Glomerular visceral epithelial cell (primary cell): ENCODE measurements at regions not wholly inside any gene's neighbourhood (a gene's known extent, or its start where the extent isn't known, plus 50 kb on each side); places are given as distances from the start of the nearest gene placed in this dataset.

Experiments used
- DNase-seq: peaks from one replicate; pipeline ENCODE4 v3.0.0-alpha.2; 2016; ENCODE audit errors: extremely low spot score

DNA sequence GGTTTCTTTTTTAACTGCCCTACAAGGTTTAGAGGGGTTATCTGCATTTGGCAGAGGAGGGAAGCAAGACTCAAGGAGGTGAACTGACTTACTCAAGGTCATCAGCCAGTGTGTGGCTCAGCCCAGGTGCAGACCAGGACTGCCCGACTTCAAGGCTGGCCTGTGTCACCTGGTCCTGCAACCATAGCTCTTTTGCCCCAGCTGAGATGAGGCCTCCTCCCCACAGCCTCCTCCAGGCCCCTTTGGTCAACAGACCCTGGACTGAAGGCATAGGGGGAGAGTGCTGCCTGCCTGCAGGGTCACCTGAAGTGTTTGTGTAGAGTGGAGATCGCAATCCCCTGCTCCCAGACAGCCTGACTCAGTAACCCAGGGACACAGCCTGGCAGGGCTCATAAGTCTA lies 168.5 kb upstream of the GLI2 start:
- no peak for DNase-seq

- no peak for DNase-seq
These were observed 167.3 kb upstream of the GLI2 start for GRCh38 chr2:120568089-120568974.

- no peak for DNase-seq
These were observed 166.7 kb upstream of the GLI2 start for GRCh38 chr2:120568975-120569268.

DNA sequence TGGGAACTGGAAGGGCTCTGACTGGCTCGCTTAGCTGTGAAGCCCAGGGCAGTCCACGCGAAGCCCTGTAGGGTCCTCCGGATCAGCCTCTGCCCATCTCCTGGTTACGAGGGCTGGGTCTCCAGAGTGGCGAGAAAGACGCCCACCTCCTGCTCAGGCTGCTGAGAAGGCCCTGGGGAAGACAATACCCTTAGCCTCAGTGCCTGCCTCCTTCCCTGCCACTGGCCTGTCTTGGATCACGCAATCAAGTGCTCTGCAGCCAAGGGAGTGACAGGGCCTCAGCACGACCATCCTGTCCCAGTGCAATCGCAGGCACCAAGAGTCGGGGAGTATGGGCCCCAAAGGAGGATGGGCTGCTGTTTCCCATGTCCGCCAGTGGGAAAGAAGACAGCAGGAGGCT lies 165.7 kb upstream of the GLI2 start:
- DNase-seq, result no peak

- DNase-seq, result no peak
These were observed 165.1 kb upstream of the GLI2 start for GRCh38 chr2:120570546-120570945.

DNA sequence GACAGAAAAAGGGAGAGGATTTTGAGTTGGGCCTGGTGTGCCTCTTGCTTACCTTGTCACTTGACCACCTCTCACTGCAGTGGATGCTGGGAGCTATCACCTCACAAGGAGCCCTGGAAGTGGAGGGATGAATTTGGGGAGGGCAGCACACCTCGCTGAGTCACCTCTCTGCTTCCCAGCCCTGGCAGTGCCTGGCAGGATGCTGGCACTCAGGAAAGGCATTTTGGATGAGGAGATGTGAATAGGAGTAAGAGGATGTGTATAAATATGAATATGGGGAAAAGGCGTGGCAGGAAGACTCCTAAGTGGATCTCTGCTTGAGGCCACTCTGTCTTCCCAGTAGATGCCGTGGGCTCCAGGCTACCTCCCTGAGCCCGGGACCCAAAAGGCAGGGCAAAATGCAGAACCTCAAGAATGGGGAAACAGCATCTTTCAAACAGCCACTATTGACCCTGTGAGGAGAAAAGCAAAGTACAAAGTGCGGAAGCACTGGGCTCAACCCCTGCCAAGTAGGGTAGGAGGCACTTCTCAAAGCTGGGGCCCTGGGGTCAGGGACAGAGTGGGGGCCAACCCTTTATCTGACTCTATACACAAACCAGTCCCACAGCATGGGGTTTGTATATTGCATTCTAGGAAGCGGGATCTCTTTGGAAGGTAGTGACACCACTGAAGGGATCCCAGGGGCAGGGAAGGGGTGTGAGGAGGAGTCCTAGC lies 164.5 kb upstream of the GLI2 start:
- DNase-seq, result no peak

- DNase-seq, result no peak
These were observed 163.4 kb upstream of the GLI2 start for GRCh38 chr2:120572226-120572625.

DNA sequence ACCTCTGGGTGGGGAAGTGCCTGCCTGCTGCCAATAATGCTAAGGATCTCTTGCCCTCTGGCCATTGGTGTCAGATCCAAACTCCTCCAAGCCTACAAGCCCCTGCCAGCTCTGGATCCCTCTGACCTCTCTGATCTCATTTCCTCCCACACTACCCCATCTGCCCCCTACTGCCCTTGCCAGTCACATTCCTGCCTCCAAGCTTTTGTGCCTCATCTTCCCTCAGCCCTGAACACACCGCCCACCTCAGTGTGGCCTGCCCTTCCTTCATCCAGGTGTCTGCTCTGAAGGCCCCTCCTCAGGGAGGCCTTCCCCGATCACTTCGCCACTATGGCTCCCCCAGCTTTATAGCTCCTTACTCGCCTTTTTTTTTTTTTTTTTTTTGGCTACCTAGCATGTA lies 161.0 kb upstream of the GLI2 start:
- no peak for DNase-seq

DNA sequence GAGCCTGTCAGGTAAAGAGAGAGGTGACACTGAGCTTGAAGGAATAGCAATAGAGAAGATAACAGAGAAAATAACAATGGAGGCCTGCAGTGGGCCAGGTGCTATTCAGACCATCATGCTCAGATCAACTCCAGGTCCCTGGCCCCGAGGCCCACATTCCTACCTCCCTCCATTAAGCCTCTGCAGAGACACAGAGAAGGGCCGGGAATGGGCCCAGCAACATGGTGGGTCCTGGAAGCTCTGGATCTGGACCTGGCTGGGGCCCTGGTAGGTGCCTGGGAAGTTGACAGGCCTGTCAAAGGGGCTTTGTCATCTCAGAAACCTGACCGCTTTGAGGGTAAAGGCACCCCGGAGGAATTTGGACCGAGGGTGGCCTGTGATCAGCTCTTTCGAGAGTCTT lies 159.7 kb upstream of the GLI2 start:
- DNase-seq, result no peak

DNA sequence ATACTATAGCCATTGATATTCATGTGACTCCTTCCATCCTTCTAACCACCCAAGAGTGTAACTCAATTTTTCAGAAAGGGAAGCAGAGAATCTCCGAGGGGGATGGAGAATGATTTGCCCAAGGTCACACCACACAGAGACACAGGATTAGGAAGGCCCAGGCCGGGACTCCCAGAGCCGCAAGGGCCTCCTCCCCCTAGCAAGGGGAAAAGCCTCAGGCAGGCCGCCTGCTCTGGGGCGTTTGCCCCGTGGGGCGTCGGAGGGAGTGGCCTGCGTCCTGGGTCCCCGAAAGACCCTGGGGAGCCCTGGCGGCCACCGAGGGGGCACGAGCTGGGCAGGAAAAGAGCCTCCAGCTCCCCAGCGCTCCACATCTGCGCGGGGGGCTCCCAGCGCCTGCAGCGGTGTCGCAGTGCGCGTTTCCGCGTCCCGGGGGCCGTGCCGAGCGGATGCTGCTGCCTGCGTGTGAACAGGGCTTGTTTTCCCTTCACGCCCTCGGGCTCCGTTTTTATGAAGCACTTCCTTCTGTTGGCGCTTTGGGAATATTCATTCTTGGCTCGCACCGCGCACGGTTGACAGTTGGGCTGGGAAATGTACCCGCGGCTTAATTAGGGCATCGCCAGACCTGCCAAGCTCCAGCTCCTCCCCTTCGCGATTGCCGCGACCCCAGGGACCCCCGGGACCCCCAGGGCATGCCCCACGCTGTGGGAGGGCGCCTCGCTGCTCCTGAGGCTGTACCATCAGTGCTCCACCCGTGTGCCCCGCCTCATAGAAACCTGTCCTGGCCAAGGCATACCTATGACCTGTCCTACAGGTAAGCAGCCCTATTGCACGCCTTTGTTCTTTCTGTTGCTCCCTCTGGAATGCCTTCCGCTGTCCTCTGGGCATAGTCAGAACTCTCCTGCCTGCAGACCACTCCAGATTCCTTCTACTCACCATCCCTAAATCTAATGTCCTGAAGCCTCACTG lies 158.9 kb upstream of the GLI2 start:
- no peak for DNase-seq

- no peak for DNase-seq
These were observed 157.9 kb upstream of the GLI2 start for GRCh38 chr2:120577721-120578295.

DNA sequence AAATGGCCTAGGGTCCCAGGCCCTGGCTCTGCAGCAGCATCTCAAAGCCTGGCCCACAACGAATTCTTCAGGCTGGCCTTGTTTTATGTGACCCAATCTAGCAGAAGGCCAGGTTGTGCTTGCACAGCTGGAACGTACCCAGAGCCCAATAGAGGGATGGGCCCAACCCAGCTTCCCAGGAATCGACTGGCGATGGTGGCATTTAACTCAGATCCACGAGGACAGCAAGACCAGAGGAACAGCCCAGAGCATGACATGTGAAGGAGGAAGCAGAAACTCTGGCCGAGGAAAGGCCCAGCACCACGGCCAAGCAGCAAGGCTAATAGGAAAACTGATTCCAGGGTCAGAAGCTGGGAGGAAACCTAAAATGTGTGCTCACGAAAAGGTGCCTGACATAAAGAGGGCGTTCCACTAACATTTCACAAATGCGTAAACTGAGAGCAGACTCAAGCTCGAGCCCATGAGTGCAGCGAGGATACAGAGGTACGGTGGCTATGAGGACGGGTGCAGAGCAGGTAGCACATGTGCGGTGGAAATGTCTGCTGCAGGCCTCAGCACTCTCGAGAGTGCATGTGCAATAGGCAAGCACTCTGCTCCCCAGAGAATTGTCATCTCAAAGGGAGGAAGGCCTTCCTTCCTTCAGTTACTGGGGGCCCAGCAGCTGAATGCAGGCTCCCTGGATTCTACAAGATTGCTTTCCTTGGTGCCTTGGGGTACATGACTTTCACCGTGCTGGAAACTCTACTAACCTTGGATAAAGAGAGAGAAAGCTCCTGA lies 156.9 kb upstream of the GLI2 start:
- no peak for DNase-seq

GRCh38 chr2:120579916-120580685 lies 155.6 kb upstream of the GLI2 start:
- no peak for DNase-seq

DNA sequence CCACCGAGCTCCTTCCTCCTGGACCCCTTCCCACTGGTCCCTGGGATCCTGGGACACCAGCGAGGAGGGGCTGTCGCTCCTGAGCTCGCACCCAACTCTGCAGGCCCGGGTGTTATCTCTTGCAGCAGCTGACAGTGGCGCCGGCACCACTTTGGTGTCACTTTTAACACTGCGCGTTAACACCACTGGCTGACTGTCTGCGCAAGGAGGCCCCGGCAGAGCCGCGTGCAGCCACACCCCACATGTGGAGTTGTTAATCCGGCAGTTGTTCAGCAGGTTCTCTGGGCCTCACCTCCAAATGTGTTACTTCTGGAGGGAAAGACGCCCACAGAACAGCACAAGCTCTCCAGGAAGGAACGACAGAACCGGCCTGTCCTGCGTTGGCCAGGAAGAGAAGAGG lies 155.0 kb upstream of the GLI2 start:
- DNase-seq, result no peak

DNA sequence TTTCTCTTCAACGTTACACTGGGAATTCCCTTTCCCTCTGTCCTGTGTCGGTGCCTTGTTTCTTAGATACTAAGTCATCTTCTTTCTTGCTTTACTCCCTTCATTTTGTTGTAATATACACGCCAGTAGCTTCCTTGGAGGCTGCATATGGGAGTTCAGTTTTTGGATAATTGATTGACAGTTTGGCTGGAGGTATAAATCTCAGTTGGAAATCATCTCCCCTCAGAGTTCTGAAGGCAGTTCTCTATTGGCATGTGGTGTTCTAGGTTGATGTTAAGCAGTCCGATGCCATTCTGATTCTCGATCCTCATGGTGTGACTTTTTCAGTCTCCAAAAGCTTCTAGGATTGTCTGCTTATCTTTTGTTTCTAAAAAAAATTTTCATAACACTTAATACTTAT lies 152.5 kb upstream of the GLI2 start:
- DNase-seq, result no peak

GRCh38 chr2:120583851-120584570 lies 151.7 kb upstream of the GLI2 start:
- DNase-seq, result no peak

DNA sequence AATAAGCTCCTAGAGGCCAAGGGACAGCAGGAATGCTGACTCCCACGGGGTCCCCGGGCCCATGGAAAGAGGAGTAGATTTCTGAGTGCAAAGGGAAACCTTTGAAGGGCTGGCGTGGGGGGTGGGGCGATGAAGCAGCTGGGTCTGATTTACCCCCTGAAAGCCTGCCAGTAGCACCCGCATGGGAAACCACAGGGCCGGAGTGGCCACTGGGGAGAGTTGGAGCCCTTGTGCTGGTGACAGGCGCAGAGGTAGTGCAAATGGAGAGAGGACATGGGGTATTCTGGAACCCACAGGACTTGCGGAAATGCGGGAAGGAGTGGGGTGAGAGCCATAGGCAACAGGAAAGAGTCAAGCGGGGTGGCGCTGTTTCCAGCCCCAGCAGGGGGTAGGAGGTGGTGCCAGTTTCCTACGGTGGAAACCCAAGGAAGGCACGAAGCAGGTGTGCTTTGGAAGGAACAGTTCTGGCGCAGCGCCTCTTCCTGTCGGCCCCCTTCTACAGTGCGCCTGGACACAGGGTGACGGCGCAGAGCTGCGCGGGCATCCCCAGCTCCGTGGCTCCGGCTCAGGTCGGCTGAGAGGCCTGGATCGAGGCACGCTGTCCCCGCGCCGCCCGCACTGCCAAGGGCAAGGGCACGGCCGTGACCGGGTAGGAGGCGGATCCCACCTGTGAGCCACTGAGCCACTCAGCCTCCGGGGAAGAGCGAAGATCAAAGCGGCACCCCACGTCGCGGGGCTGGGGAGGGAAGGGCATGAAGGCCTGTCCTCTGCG lies 149.0 kb upstream of the GLI2 start:
- DNase-seq, result no peak

DNA sequence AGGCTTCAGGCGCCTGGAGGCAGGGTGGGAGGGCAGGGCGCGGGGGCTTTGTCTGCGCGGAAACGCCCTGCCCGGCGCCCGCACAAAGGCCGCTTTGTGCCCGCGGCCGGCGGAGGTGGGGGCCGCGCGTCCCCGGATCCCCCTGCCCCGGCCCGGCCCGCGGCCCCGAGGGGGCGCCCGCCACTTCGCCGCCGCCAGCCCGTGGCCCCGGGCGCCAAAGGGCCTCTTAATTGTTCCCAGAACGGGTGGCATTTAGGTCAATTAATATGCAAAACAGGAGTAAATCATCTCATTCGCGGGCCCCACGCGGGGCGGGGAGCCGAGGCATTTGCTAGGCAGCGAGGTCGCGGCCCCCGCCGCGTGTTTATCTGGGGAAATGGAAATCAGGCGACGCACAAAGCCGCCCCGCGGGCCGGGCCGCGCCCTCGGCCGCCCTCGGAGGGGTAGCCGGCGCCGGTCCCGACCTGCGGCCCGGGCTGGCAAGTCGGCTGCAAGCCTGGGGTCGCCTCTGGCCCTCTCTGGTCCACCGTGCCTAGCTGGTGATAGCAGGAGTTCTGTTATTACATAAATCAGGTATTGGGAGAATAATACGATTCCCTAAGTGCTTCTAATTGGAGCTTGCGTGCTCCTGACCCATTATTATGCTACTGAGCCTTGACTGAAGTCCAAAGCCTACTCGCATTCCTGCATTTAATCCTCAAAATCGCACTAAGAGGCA lies 148.2 kb upstream of the GLI2 start:
- DNase-seq, result no peak
